ENCODE measurements at regions not wholly inside any gene's neighbourhood (a gene's known extent, or its start where the extent isn't known, plus 50 kb on each side); places are given as distances from the start of the nearest gene placed in this dataset.

- H4K20me1 ChIP-seq (ENCODE audit: insufficient read depth, low read length), result no peaks in the 10 kb centered on the region
- TF ChIP-seq CTCF (conservative IDR thresholded peaks at IDR 0.05; ENCODE audit: low read length) (no peak), EZH2phosphoT487 (IDR thresholded peaks at IDR 0.05; ENCODE audit: borderline replicate concordance, low read depth, low read length) (no peak)
- ChIA-PET POLR2A (no interaction called here), CTCF (ENCODE audit: unreplicated experiment) (no interaction called here)
- DNase-seq (ENCODE audit: low spot score), result no peak
- H3K36me3 ChIP-seq (ENCODE audit: insufficient read depth, low read length), result no peaks in the 10 kb centered on the region
- H3K4me1 ChIP-seq (ENCODE audit: insufficient read depth, low read length, poor library complexity, severe bottlenecking), result no peaks in the 10 kb centered on the region
- H3K9me3 ChIP-seq (ENCODE audit: low read length), result no peaks in the 10 kb centered on the region
- no peak overlapping the region for H3K27ac ChIP-seq (ENCODE audit: low read depth, low read length, poor library complexity, severe bottlenecking)
- no peak overlapping the region for H2AFZ ChIP-seq (ENCODE audit: low read length)
- H3K4me3 ChIP-seq (ENCODE audit: low read depth, low read length, poor library complexity, severe bottlenecking), result no peak overlapping the region
- intact Hi-C loops (cut with micrococcal nuclease; ENCODE audit: unreplicated experiment), result no loop called here
- no TSS peak for BruUV-seq (replicated peaks)
- no peak overlapping the region for H3K4me2 ChIP-seq (ENCODE audit: low read length)
- H3K79me2 ChIP-seq (ENCODE audit: insufficient read depth, low read depth, low read length), result no peaks in the 10 kb centered on the region
- peaks cover 8% of the 10 kb centered on the region; the same call in 1 of the 2 replicates for H3K9me2 ChIP-seq (ENCODE audit: insufficient read depth, low read length)
These were observed 347.1 kb upstream of the FAM98A start for GRCh38 chr2:33946193-33946592.

- intact Hi-C loops (cut with micrococcal nuclease; ENCODE audit: unreplicated experiment), result no loop called here
- Histone ChIP-seq H3K79me2 (ENCODE audit: insufficient read depth, low read depth, low read length) (no peaks in the 10 kb centered on the region), H3K4me1 (ENCODE audit: insufficient read depth, low read length, poor library complexity, severe bottlenecking) (no peaks in the 10 kb centered on the region), H3K4me2 (ENCODE audit: low read length) (no peak overlapping the region), H2AFZ (ENCODE audit: low read length) (no peak overlapping the region), H3K9me3 (ENCODE audit: low read length) (no peaks in the 10 kb centered on the region), H3K4me3 (ENCODE audit: low read depth, low read length, poor library complexity, severe bottlenecking) (no peak overlapping the region), H3K36me3 (ENCODE audit: insufficient read depth, low read length) (no peaks in the 10 kb centered on the region), H3K27ac (ENCODE audit: low read depth, low read length, poor library complexity, severe bottlenecking) (no peak overlapping the region), H3K9me2 (ENCODE audit: insufficient read depth, low read length) (no peaks in the 10 kb centered on the region), H4K20me1 (ENCODE audit: insufficient read depth, low read length) (no peaks in the 10 kb centered on the region)
- DNase-seq (ENCODE audit: low spot score), result no peak
- TF ChIP-seq EZH2phosphoT487 (IDR thresholded peaks at IDR 0.05; ENCODE audit: borderline replicate concordance, low read depth, low read length), result no peak
- no peak for TF ChIP-seq CTCF (conservative IDR thresholded peaks at IDR 0.05; ENCODE audit: low read length)
- no TSS peak for BruUV-seq (replicated peaks)
- ChIA-PET POLR2A (interaction anchor here (0.6 kb wide), 1 partner anchor 51 kb away, joined by 4 read pairs; no protein-coding TSS in a partner anchor), CTCF (ENCODE audit: unreplicated experiment) (no interaction called here)
These were observed 334.1 kb upstream of the FAM98A start for GRCh38 chr2:33933203-33933602.

- intact Hi-C loops (cut with micrococcal nuclease; ENCODE audit: unreplicated experiment), result no loop called here
- no peak for DNase-seq (ENCODE audit: low spot score)
- no peaks in the 10 kb centered on the region for H3K4me1 ChIP-seq (ENCODE audit: insufficient read depth, low read length, poor library complexity, severe bottlenecking)
- H4K20me1 ChIP-seq (ENCODE audit: insufficient read depth, low read length), result no peaks in the 10 kb centered on the region
- no peak overlapping the region for H3K27ac ChIP-seq (ENCODE audit: low read depth, low read length, poor library complexity, severe bottlenecking)
- H3K9me3 ChIP-seq (ENCODE audit: low read length), result no peaks in the 10 kb centered on the region
- ChIA-PET CTCF (ENCODE audit: unreplicated experiment) (no interaction called here), POLR2A (no interaction called here)
- H3K79me2 ChIP-seq (ENCODE audit: insufficient read depth, low read depth, low read length), result no peaks in the 10 kb centered on the region
- H3K9me2 ChIP-seq (ENCODE audit: insufficient read depth, low read length), result no peaks in the 10 kb centered on the region
- TF ChIP-seq CTCF (conservative IDR thresholded peaks at IDR 0.05; ENCODE audit: low read length), result no peak
- no peak for TF ChIP-seq EZH2phosphoT487 (IDR thresholded peaks at IDR 0.05; ENCODE audit: borderline replicate concordance, low read depth, low read length)
- no peak overlapping the region for H3K4me2 ChIP-seq (ENCODE audit: low read length)
- BruUV-seq (replicated peaks), result no TSS peak
- H3K36me3 ChIP-seq (ENCODE audit: insufficient read depth, low read length), result no peaks in the 10 kb centered on the region
- H2AFZ ChIP-seq (ENCODE audit: low read length), result no peak overlapping the region
- no peak overlapping the region for H3K4me3 ChIP-seq (ENCODE audit: low read depth, low read length, poor library complexity, severe bottlenecking)
These were observed 332.1 kb upstream of the FAM98A start for GRCh38 chr2:33931164-33931563.

Measured in OCI-LY7 (cell line).